ENCODE measurements at regions not wholly inside any gene's neighbourhood (a gene's known extent, or its start where the extent isn't known, plus 50 kb on each side); places are given as distances from the start of the nearest gene placed in this dataset.

DNA sequence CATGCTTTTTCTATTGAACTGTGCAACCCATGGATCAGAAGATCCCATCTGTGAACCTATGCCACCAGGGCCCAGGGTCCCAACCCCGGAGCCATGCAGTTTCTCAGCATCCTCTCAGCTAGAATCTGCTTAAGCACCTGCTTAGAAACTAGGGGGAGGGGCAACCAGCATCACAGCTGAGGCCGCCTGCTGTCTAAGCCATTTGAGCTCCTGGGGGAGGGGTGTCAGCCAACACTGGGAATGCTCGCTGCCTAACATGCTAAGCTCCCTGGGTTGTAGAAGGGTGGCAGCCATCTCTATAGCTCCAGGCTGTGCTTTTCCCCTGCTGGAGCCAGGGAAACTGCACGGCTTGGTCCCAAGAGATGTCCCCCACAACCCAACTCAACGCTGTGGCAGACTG, 322.8 kb downstream of the EDEM1 start:
- Histone ChIP-seq H3K9ac (ENCODE audit: low read depth, low read length) (no peak overlapping the region), H3K27ac (ENCODE audit: low read length) (no peak overlapping the region), H3K4me3 (ENCODE audit: low read depth in 1 of 2, low read length in 2 of 2) (no peak overlapping the region), H3K4me1 (ENCODE audit: insufficient read depth, low read length) (no peaks in the 10 kb centered on the region), H4K20me1 (ENCODE audit: insufficient read depth, low read length) (no peaks in the 10 kb centered on the region), H3K4me2 (ENCODE audit: insufficient read depth, low read length) (no peak overlapping the region), H3K9me3 (ENCODE audit: insufficient read depth, low read length, severe bottlenecking) (no peaks in the 10 kb centered on the region), H2AFZ (ENCODE audit: low read depth, low read length) (no peak overlapping the region), H3K36me3 (ENCODE audit: insufficient read depth, low read length) (no peaks in the 10 kb centered on the region), H3K79me2 (ENCODE audit: insufficient read depth, low read length) (no peaks in the 10 kb centered on the region), H3K27me3 (ENCODE audit: insufficient read depth, low read length, poor library complexity) (no peaks in the 10 kb centered on the region)
- TF ChIP-seq EZH2 (IDR thresholded peaks at IDR 0.05; ENCODE audit: borderline replicate concordance, low read depth, low read length, severe bottlenecking), result no peak
- TF ChIP-seq CTCF (IDR thresholded peaks at IDR 0.05; ENCODE audit: borderline replicate concordance, extremely low read depth, low read length, poor library complexity, severe bottlenecking), result no peak
- ATAC-seq (ENCODE audit: insufficient read depth, low read depth) (no peak), DNase-seq (no peak)

DNA sequence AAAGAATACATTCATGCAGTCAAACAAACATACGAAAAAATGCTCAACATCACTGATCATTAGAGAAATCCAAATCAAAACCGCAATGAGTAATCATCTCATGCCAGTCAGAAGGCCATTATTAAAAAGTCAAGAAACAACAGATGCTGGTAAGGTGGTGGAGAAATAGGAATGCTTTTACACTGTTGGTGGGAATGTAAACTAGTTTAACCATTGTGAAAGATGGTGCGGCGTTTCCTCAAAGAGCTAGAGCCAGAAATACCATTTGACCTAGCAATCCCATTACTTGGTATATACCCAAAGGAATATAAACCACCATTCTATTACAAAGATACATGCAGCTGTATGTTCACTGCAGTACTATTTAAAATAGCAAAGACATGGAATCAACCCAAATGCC, 330.4 kb downstream of the EDEM1 start:
- Histone ChIP-seq H3K4me2 (ENCODE audit: insufficient read depth, low read length) (no peak overlapping the region), H3K36me3 (ENCODE audit: insufficient read depth, low read length) (no peaks in the 10 kb centered on the region), H3K27me3 (ENCODE audit: insufficient read depth, low read length, poor library complexity) (no peaks in the 10 kb centered on the region), H3K27ac (ENCODE audit: low read length) (no peak overlapping the region), H2AFZ (ENCODE audit: low read depth, low read length) (no peak overlapping the region), H3K4me3 (ENCODE audit: low read depth in 1 of 2, low read length in 2 of 2) (no peak overlapping the region), H3K4me1 (ENCODE audit: insufficient read depth, low read length) (no peaks in the 10 kb centered on the region), H3K9me3 (ENCODE audit: insufficient read depth, low read length, severe bottlenecking) (no peaks in the 10 kb centered on the region), H3K9ac (ENCODE audit: low read depth, low read length) (no peak overlapping the region), H4K20me1 (ENCODE audit: insufficient read depth, low read length) (no peaks in the 10 kb centered on the region), H3K79me2 (ENCODE audit: insufficient read depth, low read length) (no peaks in the 10 kb centered on the region)
- no peak for ATAC-seq (ENCODE audit: insufficient read depth, low read depth)
- TF ChIP-seq EZH2 (IDR thresholded peaks at IDR 0.05; ENCODE audit: borderline replicate concordance, low read depth, low read length, severe bottlenecking), result no peak
- TF ChIP-seq CTCF (IDR thresholded peaks at IDR 0.05; ENCODE audit: borderline replicate concordance, extremely low read depth, low read length, poor library complexity, severe bottlenecking), result no peak
- DNase-seq, result no peak

DNA sequence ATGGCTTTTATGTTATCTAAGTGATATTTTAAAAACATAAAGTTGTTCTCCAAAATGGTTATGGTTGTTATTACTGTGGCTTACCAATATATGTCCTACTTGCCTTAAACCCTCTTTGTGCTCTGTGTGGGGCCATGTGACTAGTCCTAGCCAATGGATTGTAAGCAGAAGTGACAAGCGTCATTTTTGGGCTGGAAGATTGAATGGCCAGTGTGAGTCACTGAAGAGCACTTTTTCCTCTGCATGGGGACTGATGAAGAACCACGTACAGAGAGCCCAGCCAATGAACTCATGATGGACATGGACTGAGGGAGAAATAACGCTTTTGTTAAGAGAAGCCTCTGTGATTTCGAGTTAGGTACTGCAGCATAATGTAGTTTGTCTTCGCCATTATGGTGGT, 332.7 kb downstream of the EDEM1 start:
- Histone ChIP-seq H3K4me3 (ENCODE audit: low read depth in 1 of 2, low read length in 2 of 2) (no peak overlapping the region), H3K9ac (ENCODE audit: low read depth, low read length) (no peak overlapping the region), H3K79me2 (ENCODE audit: insufficient read depth, low read length) (no peaks in the 10 kb centered on the region), H3K9me3 (ENCODE audit: insufficient read depth, low read length, severe bottlenecking) (no peaks in the 10 kb centered on the region), H4K20me1 (ENCODE audit: insufficient read depth, low read length) (no peaks in the 10 kb centered on the region), H3K4me1 (ENCODE audit: insufficient read depth, low read length) (no peaks in the 10 kb centered on the region), H3K4me2 (ENCODE audit: insufficient read depth, low read length) (no peak overlapping the region), H3K27me3 (ENCODE audit: insufficient read depth, low read length, poor library complexity) (no peaks in the 10 kb centered on the region), H3K36me3 (ENCODE audit: insufficient read depth, low read length) (no peaks in the 10 kb centered on the region), H2AFZ (ENCODE audit: low read depth, low read length) (no peak overlapping the region), H3K27ac (ENCODE audit: low read length) (no peak overlapping the region)
- DNase-seq (no peak), ATAC-seq (ENCODE audit: insufficient read depth, low read depth) (no peak)
- TF ChIP-seq CTCF (IDR thresholded peaks at IDR 0.05; ENCODE audit: borderline replicate concordance, extremely low read depth, low read length, poor library complexity, severe bottlenecking) (no peak), EZH2 (IDR thresholded peaks at IDR 0.05; ENCODE audit: borderline replicate concordance, low read depth, low read length, severe bottlenecking) (no peak)

DNA sequence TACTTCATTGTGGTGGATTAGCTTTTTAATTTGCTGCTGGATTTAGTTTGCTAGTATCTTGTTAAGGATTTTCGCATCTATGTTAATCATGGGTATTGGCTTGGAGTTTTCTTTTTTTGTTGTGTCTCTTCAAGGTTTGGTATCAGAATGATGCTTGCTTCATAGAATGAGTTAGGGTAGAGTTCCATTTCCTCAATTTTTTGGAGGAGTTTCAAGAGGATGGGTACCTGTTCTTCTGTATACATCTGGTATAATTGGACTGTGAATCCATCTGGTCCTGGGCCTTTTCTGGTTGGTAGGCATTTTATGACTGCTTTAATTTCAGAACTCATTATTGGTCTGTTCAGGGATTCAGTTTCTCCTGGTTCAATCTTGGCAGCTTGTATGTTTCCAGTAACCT, 335.6 kb downstream of the EDEM1 start:
- Histone ChIP-seq H3K4me3 (ENCODE audit: low read depth in 1 of 2, low read length in 2 of 2) (no peak overlapping the region), H2AFZ (ENCODE audit: low read depth, low read length) (no peak overlapping the region), H3K79me2 (ENCODE audit: insufficient read depth, low read length) (no peaks in the 10 kb centered on the region), H3K4me2 (ENCODE audit: insufficient read depth, low read length) (no peak overlapping the region), H3K9ac (ENCODE audit: low read depth, low read length) (no peak overlapping the region), H3K36me3 (ENCODE audit: insufficient read depth, low read length) (no peaks in the 10 kb centered on the region), H3K9me3 (ENCODE audit: insufficient read depth, low read length, severe bottlenecking) (no peaks in the 10 kb centered on the region), H4K20me1 (ENCODE audit: insufficient read depth, low read length) (no peaks in the 10 kb centered on the region), H3K27ac (ENCODE audit: low read length) (no peak overlapping the region), H3K27me3 (ENCODE audit: insufficient read depth, low read length, poor library complexity) (no peaks in the 10 kb centered on the region), H3K4me1 (ENCODE audit: insufficient read depth, low read length) (no peaks in the 10 kb centered on the region)
- DNase-seq, result no peak
- no peak for TF ChIP-seq EZH2 (IDR thresholded peaks at IDR 0.05; ENCODE audit: borderline replicate concordance, low read depth, low read length, severe bottlenecking)
- no peak for TF ChIP-seq CTCF (IDR thresholded peaks at IDR 0.05; ENCODE audit: borderline replicate concordance, extremely low read depth, low read length, poor library complexity, severe bottlenecking)
- ATAC-seq (ENCODE audit: insufficient read depth, low read depth), result no peak

All from DND-41 (cell line).